HAP-1 (cell line): ENCODE measurements at regions not wholly inside any gene's neighbourhood (a gene's known extent, or its start where the extent isn't known, plus 50 kb on each side); places are given as distances from the start of the nearest gene placed in this dataset.
"Not testable (repeated sequence)": the region's sequence is repeated elsewhere in the genome, so short reads cannot be mapped to it uniquely, and the experiment has no call there.

Experiments
- DNase-seq, 2 experiments: peaks; one replicate each; pipeline ENCODE4 v3.0.0-alpha.2; 2016 to 2020; ENCODE audit warnings: low spot score in 2 of 2
- H3K27me3 ChIP-seq: fragments of 250-450 bp; sonication (Bioruptor Pico); 2 replicates; pipeline ENCODE4 v1.5.1; 2020; ENCODE audit warnings: low read depth, mild to moderate bottlenecking, moderate library complexity
- H3K36me3 ChIP-seq: fragments of 250-450 bp; sonication (Bioruptor Pico); replicated peaks from 2 replicates; pipeline ENCODE4 v1.5.1; 2020; ENCODE audit warnings: mild to moderate bottlenecking
- H3K4me1 ChIP-seq: fragments of 250-450 bp; sonication (Bioruptor Pico); 2 replicates; pipeline ENCODE4 v1.5.1; 2020; ENCODE audit warnings: mild to moderate bottlenecking
- H3K4me3 ChIP-seq: fragments of 250-450 bp; sonication (Bioruptor Pico); 2 replicates; pipeline ENCODE4 v1.5.1; 2020; ENCODE audit warnings: mild to moderate bottlenecking, moderate library complexity
- H3K9me3 ChIP-seq: fragments of 250-450 bp; sonication (Bioruptor Pico); 2 replicates; pipeline ENCODE4 v1.5.1; 2020; ENCODE audit warnings: mild to moderate bottlenecking, moderate library complexity
- in situ Hi-C: fragments of 300-500 bp; cut with MboI; formaldehyde crosslinking; loops from 3 replicates; pipeline ENCODE4 v1.14.3; 2020; ENCODE audit warnings: low sequenced_read_pairs, inconsistent platforms, mixed read lengths

DNA sequence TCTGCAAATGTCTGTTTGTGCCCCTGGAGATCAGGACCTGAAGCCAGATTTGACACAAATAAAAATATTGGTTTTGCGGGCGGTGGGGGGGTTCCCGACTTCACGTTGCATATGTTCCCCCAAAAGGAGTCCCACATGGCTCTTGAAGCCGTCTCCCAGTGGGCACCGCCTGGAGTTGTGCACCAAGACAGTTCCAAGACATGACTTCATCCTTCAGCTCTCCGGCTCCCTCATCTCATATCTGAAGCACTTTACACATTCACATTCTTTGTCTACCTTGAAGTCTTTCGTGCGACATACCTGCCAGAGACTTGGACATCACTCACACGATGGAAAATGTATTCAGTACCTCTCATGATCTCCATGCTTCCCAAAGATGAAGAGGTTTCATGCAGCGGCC is 362.8 kb upstream of the FOXK1 start:
- DNase-seq: no peak
- H3K36me3 ChIP-seq: no peaks in the 10 kb centered on the region
- H3K4me3 ChIP-seq: no peak overlapping the region
- in situ Hi-C loops: no loop called here
- H3K4me1 ChIP-seq: no peaks in the 10 kb centered on the region
- H3K27me3 ChIP-seq: no peaks in the 10 kb centered on the region
- H3K9me3 ChIP-seq: no peaks in the 10 kb centered on the region

DNA sequence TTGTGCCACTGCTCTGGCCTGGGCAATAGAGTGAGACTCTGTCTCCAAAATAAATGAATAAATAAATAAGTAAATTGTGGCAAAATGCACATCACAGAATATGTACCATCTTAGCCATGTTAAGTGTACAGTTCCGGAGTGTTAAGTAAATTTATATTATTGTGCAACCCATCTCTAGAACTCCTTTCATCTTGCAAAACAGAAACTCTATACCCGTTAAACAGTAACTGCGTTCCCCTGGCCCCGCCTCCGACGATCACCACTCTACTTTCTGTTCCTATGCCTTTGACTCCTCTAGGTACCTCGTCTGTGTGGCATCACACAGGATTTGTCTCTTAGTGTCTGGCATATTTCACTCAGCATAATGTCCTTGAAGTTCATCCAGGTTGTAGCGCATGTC is 356.4 kb upstream of the FOXK1 start:
- Histone ChIP-seq H3K36me3 (no peaks in the 10 kb centered on the region), H3K4me1 (no peaks in the 10 kb centered on the region), H3K4me3 (no peak overlapping the region), H3K27me3 (no peaks in the 10 kb centered on the region), H3K9me3 (no peaks in the 10 kb centered on the region)
- in situ Hi-C loops: no loop called here
- DNase-seq: no peak

DNA sequence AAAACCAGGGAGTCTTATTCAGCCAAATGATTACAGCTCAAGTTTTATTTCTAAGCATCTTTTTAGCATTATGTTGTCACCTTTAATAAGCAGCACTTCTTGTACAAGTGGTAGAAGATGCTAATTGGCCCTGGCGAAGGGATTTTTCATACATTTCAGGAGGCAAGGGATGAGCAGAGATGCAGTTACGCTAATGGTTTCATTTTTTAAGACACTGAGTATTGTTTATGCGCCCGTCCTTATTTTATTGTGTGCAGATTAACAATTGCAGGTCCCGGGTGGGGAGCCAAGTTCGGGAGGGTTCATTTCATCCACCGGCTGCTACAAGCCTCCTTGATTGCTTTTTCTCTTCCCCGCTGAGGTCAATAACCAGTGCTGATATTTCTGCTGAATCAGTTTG is 350.4 kb upstream of the FOXK1 start:
- H3K27me3 ChIP-seq: no peaks in the 10 kb centered on the region
- H3K36me3 ChIP-seq: no peaks in the 10 kb centered on the region
- no peak overlapping the region for H3K4me3 ChIP-seq
- H3K4me1 ChIP-seq: no peaks in the 10 kb centered on the region
- in situ Hi-C loops: no loop called here
- H3K9me3 ChIP-seq: no peaks in the 10 kb centered on the region
- DNase-seq: no peak

DNA sequence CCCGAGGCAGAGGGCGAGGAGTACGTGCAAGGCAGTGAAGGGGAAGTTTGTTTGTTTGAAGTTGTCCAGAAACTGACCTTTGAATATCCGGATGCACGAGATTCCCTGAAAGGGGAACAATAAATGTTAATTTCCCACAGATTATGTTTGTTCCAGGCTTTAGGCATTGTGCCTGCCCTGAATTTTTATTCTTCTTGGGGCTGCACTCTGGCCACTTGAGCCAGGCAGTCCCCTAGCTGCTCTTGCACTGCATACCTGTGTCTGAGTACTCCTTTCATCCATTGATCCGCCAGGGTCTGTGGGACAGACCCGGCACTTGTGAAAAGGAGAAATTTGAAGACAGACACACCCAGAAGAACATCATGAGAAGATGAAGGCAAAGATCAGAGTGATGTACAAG is 343.5 kb upstream of the FOXK1 start:
- Histone ChIP-seq H3K4me3 (no peak overlapping the region), H3K4me1 (no peaks in the 10 kb centered on the region), H3K9me3 (no peaks in the 10 kb centered on the region), H3K36me3 (no peaks in the 10 kb centered on the region), H3K27me3 (no peaks in the 10 kb centered on the region)
- DNase-seq: no peak
- in situ Hi-C loops: no loop called here

DNA sequence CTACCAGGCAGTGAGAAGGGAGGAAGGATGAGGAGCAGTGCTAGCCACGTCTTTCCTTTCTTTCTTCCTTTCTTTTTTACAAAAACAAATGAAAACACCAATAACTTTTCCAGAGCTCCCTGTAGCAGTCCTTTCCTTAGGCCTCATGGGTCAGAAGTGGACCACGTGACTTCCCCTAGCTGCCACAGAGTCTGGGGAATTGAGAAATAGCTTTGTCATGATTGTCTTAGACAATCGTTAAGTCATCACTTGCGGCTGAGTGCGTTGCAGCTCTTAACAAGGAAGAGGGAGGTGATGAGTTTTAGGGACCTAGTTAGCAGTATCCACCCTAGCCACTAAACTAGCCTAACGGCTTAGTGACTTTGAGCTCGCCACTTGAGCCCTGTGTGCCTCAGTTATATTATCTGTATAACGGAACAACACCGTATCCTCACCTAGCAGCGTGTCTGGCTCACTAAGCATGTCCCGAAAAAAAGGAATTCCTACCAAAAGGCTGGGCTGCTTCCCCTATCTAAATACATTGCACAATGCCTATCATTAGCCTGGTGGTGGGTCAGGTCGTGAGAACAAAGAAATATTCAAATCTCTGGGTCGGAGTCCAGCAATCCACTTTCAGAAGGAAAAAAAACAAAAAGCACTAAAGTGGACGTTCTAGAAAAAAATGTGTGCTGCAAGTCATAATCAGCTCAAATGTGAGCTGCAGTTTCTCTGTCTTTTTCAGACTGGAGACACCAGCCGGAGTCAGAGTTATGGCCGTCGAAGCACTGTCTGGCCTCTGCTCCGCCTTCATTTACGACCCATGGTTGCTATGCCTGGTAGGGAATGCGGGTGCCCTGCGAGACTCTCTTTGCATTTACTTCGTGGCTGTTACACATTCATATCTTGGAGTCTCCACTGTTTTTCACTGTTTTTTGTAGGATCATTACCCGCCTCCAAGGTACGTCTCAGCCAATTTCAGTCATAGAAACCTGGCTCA is 338.5 kb upstream of the FOXK1 start:
- Histone ChIP-seq H3K27me3 (no peaks in the 10 kb centered on the region), H3K36me3 (no peaks in the 10 kb centered on the region), H3K4me3 (no peak overlapping the region), H3K4me1 (no peaks in the 10 kb centered on the region), H3K9me3 (no peaks in the 10 kb centered on the region)
- in situ Hi-C loops: no loop called here
- no peak for DNase-seq

DNA sequence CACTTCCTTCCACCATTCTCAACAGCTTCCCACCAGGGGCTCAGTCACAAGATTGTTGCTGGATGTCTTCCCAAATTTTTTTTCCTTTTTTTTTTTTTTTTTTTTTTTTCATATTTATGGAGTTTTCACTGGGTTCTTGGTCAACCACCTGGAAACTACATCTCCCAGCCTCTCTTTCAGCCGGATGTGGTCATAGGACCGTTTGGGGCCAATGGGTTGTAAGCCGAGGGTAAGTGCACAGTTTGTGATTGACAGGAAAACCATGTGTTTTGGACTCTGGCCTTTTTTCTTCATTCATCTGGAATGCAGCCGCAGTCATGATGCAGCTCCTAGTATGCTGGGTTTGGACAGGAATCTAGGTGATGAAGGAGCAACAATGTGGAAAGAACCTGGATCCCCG is 337.1 kb upstream of the FOXK1 start:
- Histone ChIP-seq H3K36me3 (no peaks in the 10 kb centered on the region), H3K27me3 (no peaks in the 10 kb centered on the region), H3K4me1 (no peaks in the 10 kb centered on the region), H3K9me3 (no peaks in the 10 kb centered on the region), H3K4me3 (no peak overlapping the region)
- in situ Hi-C loops: no loop called here
- no peak for DNase-seq

DNA sequence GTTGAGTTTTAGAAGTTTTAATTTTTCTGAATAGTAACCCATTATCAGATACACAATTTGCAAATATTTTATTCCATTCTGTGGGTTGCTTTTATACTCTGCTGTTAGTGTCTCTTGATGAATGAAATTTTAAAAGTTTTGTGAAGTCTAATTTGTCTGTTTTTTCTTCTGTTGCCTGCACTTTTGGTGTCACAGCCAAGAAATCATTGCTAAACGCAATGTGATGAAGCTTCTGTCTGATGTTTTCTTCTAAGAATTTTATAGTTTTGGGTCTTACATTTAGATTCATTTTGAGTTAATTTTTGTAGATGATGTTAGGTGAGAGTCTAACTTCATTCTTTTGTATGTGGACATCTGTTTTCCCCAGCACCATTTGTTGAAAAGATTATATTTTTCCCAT is 330.0 kb upstream of the FOXK1 start:
- H3K9me3 ChIP-seq: no peaks in the 10 kb centered on the region
- H3K36me3 ChIP-seq: no peaks in the 10 kb centered on the region
- no peak for DNase-seq
- H3K4me1 ChIP-seq: no peaks in the 10 kb centered on the region
- no peaks in the 10 kb centered on the region for H3K27me3 ChIP-seq
- in situ Hi-C loops: no loop called here
- no peak overlapping the region for H3K4me3 ChIP-seq

DNA sequence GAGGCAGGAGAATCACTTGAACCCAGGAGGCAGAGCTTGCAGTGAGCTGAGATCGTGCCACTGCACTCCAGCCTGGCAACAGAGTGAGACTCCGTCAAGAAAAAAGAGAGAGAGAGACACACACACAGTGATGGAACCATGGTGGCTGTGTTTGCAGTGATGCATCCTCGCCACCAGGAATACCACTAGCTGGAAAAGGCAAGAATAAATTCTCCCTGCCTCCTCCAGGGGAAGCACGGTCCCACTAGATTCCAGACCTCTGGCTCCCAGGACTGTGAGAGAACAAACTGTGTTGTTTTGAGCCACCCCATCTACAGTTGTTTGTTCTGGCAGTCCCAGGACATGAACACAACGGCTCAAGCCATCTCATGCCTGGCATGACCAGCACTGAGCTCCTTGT is 320.3 kb upstream of the FOXK1 start:
- no peaks in the 10 kb centered on the region for H3K4me1 ChIP-seq
- no peaks in the 10 kb centered on the region for H3K9me3 ChIP-seq
- no peak overlapping the region for H3K4me3 ChIP-seq
- in situ Hi-C loops: no loop called here
- H3K36me3 ChIP-seq: no peaks in the 10 kb centered on the region
- no peak for DNase-seq
- no peaks in the 10 kb centered on the region for H3K27me3 ChIP-seq

DNA sequence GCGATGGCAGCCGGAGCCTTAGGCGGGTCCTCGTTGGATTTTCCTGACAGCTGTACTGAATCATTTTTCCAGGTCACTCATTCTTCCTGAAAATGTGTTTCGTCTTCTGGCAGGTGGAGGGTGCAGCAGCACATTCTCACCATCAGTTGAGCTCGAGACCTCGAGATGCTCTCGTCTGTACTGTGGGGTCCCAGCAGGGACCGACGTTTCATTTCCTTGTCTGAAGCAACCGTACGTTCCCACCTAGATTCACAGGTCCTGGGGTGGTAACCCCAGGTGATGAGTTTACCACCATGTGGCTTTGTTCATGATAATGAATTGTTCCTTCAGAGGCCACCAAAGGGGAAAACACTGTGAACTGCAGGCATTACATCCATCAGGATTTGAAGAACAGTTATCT is 298.5 kb upstream of the FOXK1 start:
- no peaks in the 10 kb centered on the region for H3K36me3 ChIP-seq
- no peaks in the 10 kb centered on the region for H3K27me3 ChIP-seq
- no peaks in the 10 kb centered on the region for H3K4me1 ChIP-seq
- in situ Hi-C loops: no loop called here
- H3K9me3 ChIP-seq: no peaks in the 10 kb centered on the region
- H3K4me3 ChIP-seq: no peak overlapping the region
- no peak for DNase-seq

DNA sequence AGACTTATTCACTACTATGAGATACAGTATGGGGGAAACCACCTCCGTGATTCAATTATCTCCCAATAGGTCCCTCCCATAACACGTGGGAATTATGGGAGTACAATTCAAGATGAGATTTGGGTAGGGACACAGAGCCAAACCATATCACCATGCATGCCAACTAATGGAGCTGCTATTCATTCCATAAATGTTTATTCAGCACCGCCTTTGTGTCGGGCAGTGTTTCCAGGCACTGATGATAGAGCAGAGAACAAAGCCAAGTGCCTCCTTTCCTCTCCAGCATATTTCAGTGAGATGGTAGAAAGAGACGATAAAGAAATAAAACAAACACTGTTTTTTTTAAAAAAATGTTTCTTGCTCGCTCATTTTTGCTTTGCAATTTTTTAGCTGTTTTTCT is 295.9 kb upstream of the FOXK1 start:
- no peak for DNase-seq
- Histone ChIP-seq H3K4me3 (no peak overlapping the region), H3K4me1 (no peaks in the 10 kb centered on the region), H3K9me3 (no peaks in the 10 kb centered on the region), H3K36me3 (no peaks in the 10 kb centered on the region), H3K27me3 (no peaks in the 10 kb centered on the region)
- in situ Hi-C loops: no loop called here

DNA sequence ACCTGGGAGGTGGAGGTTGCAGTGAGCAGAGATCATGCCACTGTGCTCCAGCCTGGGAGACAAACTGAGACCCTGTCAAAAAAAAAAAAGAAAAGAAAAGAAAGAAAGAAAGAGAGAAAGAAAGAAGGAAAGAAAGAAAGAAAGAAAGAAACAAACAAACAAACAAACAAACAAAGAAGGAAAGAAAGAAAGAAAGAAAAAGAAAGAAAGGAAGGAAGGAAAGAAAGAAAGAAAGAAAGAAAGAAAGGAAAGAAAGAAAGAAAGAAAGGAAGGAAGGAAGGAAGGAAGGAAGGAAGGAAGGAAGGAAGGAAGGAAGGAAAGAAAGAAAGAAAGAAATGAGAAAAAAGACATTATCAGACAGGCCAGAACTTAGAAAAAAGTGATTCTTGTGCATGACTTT is 291.0 kb upstream of the FOXK1 start:
- H3K4me3 ChIP-seq, H3K27me3 ChIP-seq, DNase-seq, H3K36me3 ChIP-seq, H3K4me1 ChIP-seq, H3K9me3 ChIP-seq, in situ Hi-C loops: not testable (repeated sequence)

DNA sequence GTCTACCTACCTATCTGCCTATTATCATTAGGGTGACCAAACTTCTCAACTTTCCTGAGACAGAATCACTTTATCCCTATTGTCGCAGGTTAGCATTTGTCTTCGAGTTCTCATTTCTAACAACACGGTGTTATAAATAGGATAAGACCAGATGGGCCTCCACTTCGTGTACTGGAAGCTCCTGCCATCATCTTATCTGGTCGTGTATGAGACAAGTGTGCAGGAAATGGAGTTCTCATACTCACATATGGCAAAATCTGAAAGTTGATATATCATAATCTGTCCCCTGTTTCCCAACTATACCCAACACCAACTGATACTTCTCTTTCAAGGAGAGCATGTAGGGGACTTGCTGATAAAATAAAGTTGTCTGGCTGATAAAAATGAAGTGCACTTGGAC is 287.4 kb upstream of the FOXK1 start:
- Histone ChIP-seq H3K27me3 (no peaks in the 10 kb centered on the region), H3K9me3 (no peaks in the 10 kb centered on the region; the same call in 1 of the 2 replicates), H3K4me1 (no peaks in the 10 kb centered on the region), H3K36me3 (no peaks in the 10 kb centered on the region), H3K4me3 (no peak overlapping the region)
- no peak for DNase-seq
- in situ Hi-C loops: no loop called here

DNA sequence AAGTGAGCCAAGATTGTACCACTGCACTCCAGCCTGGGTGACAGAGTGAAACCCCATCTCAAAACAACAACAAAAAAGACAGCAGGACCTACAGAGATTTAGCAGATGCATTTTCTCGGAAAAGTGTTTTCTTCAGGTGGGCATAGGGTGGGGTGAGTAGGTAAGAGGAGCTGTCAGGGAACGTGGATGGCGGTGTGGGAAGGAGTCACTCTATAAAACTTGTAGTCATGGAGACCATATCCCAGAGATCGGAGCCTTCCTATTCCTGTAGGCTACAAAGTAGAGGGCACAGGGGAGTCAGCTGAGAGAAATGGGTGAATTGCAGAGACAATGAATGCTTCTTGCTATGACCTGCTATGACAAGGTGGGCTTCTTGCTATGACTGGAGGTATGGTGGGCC is 283.0 kb upstream of the FOXK1 start:
- Histone ChIP-seq H3K4me3 (no peak overlapping the region), H3K4me1 (no peaks in the 10 kb centered on the region), H3K9me3 (no peaks in the 10 kb centered on the region; the same call in 1 of the 2 replicates), H3K36me3 (no peaks in the 10 kb centered on the region), H3K27me3 (no peaks in the 10 kb centered on the region)
- no peak for DNase-seq
- in situ Hi-C loops: no loop called here

DNA sequence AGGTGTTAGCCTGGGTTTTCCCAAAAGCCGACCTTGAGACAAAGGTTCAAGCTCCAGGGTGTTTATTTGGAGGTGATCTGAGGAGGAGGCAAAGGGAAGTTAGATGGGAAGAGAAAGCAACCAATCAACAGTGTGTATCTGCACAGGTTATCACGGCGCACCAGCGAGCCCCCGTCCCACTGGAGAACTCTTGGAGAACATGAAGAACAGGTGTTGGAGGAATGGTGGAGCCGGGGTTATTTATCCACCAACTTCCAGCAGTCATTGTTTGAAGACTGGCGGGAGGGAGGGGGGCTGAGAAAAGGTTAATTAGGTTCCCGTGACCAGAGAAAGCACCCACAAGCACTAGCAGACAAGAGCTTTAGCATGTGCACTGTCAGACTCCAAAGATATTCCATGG is 282.5 kb upstream of the FOXK1 start:
- in situ Hi-C loops: no loop called here
- H3K4me3 ChIP-seq: no peak overlapping the region
- H3K9me3 ChIP-seq: no peaks in the 10 kb centered on the region; the same call in 1 of the 2 replicates
- H3K4me1 ChIP-seq: no peaks in the 10 kb centered on the region
- H3K36me3 ChIP-seq: no peaks in the 10 kb centered on the region
- DNase-seq: no peak
- no peaks in the 10 kb centered on the region for H3K27me3 ChIP-seq
